Astrocyte of the spinal cord (primary cell): ENCODE measurements at regions not wholly inside any gene's neighbourhood (a gene's known extent, or its start where the extent isn't known, plus 50 kb on each side); places are given as distances from the start of the nearest gene placed in this dataset.

ENCODE experiments used
- DNase-seq: peaks from one replicate; pipeline ENCODE4 v3.0.0; 2011; ENCODE audit warnings: low read depth, low spot score
- H3K4me3 ChIP-seq: 2 replicates; pipeline ENCODE4 v1.5.1; 2011; ENCODE audit warnings: low read depth, mild to moderate bottlenecking, low read length, moderate library complexity
- in situ Hi-C: cut with HindIII; loops from 2 replicates; pipeline ENCODE4 v1.10.0; 2017; ENCODE audit warnings: low sequenced_read_pairs
- TF ChIP-seq, protein P1 (sequence below): IDR thresholded peaks from 2 replicates; pipeline ENCODE4 v1.5.1; 2012; ENCODE audit warnings: low read depth, mild to moderate bottlenecking, low read length, inconsistent platforms

DNA sequence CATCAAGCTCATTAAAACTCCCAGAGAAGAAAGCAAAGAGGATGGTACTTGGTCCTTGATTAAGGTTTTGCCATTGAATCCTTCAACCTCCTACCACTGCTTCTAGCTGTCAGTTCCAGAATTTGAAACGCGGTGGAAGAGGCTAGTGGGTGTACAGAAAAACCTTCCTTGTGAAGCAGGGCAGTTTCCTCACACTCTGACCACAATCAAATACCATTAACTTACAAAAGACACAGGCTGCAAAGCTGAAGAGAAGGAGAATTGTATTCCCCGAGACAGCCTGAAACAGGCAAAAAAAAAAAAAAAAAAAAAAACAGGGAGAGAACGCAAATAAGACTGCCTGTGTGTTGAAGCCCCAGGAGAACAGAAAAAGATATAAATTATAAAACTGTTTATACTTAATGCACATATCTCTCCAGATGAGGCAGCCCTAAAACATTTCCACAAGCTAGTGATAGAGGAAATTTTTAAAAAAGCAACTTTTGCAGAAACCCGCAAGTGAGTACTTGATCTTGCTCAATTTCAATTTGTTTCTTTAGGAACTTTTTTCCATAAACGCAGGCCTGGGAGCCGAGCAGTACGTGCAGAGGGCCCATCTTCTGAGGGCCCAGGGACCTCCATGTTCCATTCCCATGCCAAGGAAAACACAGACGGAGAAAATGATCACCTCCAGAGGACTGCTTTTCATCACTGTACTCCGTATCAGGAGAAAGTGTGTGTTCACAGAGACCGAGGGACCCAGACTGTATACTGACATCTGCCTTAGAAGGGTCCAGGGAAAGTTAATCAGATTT lies 218.7 kb upstream of the BLID start:
- DNase-seq = no peak
- in situ Hi-C loops = no loop called here
- no peak overlapping the region for H3K4me3 ChIP-seq
- TF ChIP-seq, protein P1, sequence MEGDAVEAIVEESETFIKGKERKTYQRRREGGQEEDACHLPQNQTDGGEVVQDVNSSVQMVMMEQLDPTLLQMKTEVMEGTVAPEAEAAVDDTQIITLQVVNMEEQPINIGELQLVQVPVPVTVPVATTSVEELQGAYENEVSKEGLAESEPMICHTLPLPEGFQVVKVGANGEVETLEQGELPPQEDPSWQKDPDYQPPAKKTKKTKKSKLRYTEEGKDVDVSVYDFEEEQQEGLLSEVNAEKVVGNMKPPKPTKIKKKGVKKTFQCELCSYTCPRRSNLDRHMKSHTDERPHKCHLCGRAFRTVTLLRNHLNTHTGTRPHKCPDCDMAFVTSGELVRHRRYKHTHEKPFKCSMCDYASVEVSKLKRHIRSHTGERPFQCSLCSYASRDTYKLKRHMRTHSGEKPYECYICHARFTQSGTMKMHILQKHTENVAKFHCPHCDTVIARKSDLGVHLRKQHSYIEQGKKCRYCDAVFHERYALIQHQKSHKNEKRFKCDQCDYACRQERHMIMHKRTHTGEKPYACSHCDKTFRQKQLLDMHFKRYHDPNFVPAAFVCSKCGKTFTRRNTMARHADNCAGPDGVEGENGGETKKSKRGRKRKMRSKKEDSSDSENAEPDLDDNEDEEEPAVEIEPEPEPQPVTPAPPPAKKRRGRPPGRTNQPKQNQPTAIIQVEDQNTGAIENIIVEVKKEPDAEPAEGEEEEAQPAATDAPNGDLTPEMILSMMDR = no peak

- DNase-seq = no peak
- TF ChIP-seq, protein P1 = no peak
- in situ Hi-C loops = no loop called here
- no peak overlapping the region for H3K4me3 ChIP-seq
Measured at GRCh38 chr11:122333467-122333866, 217.5 kb upstream of the BLID start.

- in situ Hi-C loops = no loop called here
- no peak overlapping the region for H3K4me3 ChIP-seq
- TF ChIP-seq, protein P1 = no peak
- no peak for DNase-seq
Measured at GRCh38 chr11:122331079-122331478, 215.1 kb upstream of the BLID start.

- in situ Hi-C loops = no loop called here
- no peak overlapping the region for H3K4me3 ChIP-seq
- DNase-seq = no peak
- TF ChIP-seq, protein P1 = no peak
Measured at GRCh38 chr11:122330279-122330965, 214.4 kb upstream of the BLID start.

- in situ Hi-C loops = no loop called here
- DNase-seq = no peak
- no peak overlapping the region for H3K4me3 ChIP-seq
- TF ChIP-seq, protein P1 = no peak
Measured at GRCh38 chr11:122327528-122327927, 211.5 kb upstream of the BLID start.

GRCh38 chr11:122323754-122324421 lies 207.9 kb upstream of the BLID start:
- TF ChIP-seq, protein P1 = no peak
- DNase-seq = no peak
- in situ Hi-C loops = no loop called here
- no peak overlapping the region for H3K4me3 ChIP-seq
